A673 (cell line): ENCODE measurements at regions not wholly inside any gene's neighbourhood (a gene's known extent, or its start where the extent isn't known, plus 50 kb on each side); places are given as distances from the start of the nearest gene placed in this dataset.

Source experiments
- CTCF ChIP-seq: fragments of 300-800, 200-600 bp; sonication (generic); conservative IDR thresholded peaks from 2 replicates; pipeline ENCODE4 v1.5.1; 2017; ENCODE audit warnings: low read depth, mild to moderate bottlenecking, antibody characterized with exemption, low read length, moderate library complexity, mixed read lengths
- EZH2 ChIP-seq: fragments of 200-600 bp; sonication (generic); IDR thresholded peaks from 2 replicates; pipeline ENCODE4 v1.6.1; 2017; ENCODE audit warnings: borderline replicate concordance, low read depth, mild to moderate bottlenecking, mixed read lengths, antibody characterized with exemption, low read length; ENCODE audit not compliant: poor library complexity, severe bottlenecking

DNA sequence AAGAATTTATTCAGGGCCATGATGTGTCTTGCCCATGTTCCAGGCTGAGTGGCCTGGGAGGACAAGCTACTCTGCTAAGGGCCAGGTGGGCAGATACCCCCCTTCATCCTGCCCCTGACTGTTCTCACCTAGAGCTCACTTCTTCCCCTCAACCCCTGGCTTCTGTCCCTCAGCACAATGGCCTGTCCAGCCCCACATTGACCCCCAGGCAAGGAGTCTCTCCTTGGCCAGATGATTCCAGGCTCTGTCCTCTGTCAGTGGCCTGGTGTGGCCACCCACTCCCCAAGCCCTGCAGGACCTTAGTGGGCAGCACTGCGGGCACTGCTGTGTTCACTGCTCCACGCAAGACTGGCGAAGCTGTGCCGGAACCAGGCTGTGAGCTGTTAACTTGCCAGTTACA, 460.0 kb downstream of the MATN1 start:
- TF ChIP-seq CTCF = no peak
- no peak for TF ChIP-seq EZH2
